HG03025 (cell line): ENCODE measurements at regions not wholly inside any gene's neighbourhood (a gene's known extent, or its start where the extent isn't known, plus 50 kb on each side); places are given as distances from the start of the nearest gene placed in this dataset.

ENCODE experiments used
- ATAC-seq: cut with Tn5 transposase; IDR thresholded peaks from one replicate; pipeline ENCODE4 v1.9.1; 2021; ENCODE audit warnings: mild to moderate bottlenecking, moderate library complexity; ENCODE audit not compliant: unreplicated experiment, low FRiP score

GRCh38 chr11:107157146-107157808 is 139.0 kb upstream of the GUCY1A2 start:
- ATAC-seq = no peak

- ATAC-seq = no peak
Measured at GRCh38 chr11:107151579-107151978, 133.3 kb upstream of the GUCY1A2 start.

- no peak for ATAC-seq
Measured at GRCh38 chr11:107151158-107151557, 132.9 kb upstream of the GUCY1A2 start.

GRCh38 chr11:107140983-107141382 is 122.7 kb upstream of the GUCY1A2 start:
- no peak for ATAC-seq

- no peak for ATAC-seq
Measured at GRCh38 chr11:107139396-107139795, 121.1 kb upstream of the GUCY1A2 start.

GRCh38 chr11:107136892-107137291 is 118.6 kb upstream of the GUCY1A2 start:
- no peak for ATAC-seq

- ATAC-seq = no peak
Measured at GRCh38 chr11:107131756-107132155, 113.5 kb upstream of the GUCY1A2 start.

GRCh38 chr11:107123022-107123421 is 104.7 kb upstream of the GUCY1A2 start:
- ATAC-seq = no peak

GRCh38 chr11:107118025-107118720 is 99.9 kb upstream of the GUCY1A2 start:
- no peak for ATAC-seq

- ATAC-seq = no peak
Measured at GRCh38 chr11:107116358-107116757, 98.1 kb upstream of the GUCY1A2 start.

- ATAC-seq = no peak
Measured at GRCh38 chr11:107102692-107103477, 84.6 kb upstream of the GUCY1A2 start.

- no peak for ATAC-seq
Measured at GRCh38 chr11:107092667-107093066, 74.4 kb upstream of the GUCY1A2 start.

- ATAC-seq = no peak
Measured at GRCh38 chr11:107078375-107078774, 60.1 kb upstream of the GUCY1A2 start.

GRCh38 chr11:107076832-107077231 is 58.6 kb upstream of the GUCY1A2 start:
- ATAC-seq = no peak

GRCh38 chr11:107071129-107071528 is 52.9 kb upstream of the GUCY1A2 start:
- no peak for ATAC-seq
